BE2C (cell line): ENCODE measurements at regions not wholly inside any gene's neighbourhood (a gene's known extent, or its start where the extent isn't known, plus 50 kb on each side); places are given as distances from the start of the nearest gene placed in this dataset.

ENCODE experiments used
- DNase-seq: peaks from one replicate; pipeline ENCODE4 v3.0.0-alpha.2; 2020
- H3K27me3 ChIP-seq: fragments of 250-450 bp; sonication (Bioruptor Pico); 2 replicates; pipeline ENCODE4 v1.5.1; 2020; ENCODE audit warnings: mild to moderate bottlenecking
- H3K36me3 ChIP-seq: fragments of 250-450 bp; sonication (Bioruptor Pico); 2 replicates; pipeline ENCODE4 v1.5.1; 2020; ENCODE audit warnings: mild to moderate bottlenecking
- H3K4me1 ChIP-seq: fragments of 250-450 bp; sonication (Bioruptor Pico); 2 replicates; pipeline ENCODE4 v1.5.1; 2020
- H3K4me3 ChIP-seq: 2 replicates; pipeline ENCODE4 v1.5.1; 2011; ENCODE audit warnings: low read depth, low read length
- H3K9me3 ChIP-seq: fragments of 250-450 bp; sonication (Bioruptor Pico); 2 replicates; pipeline ENCODE4 v1.5.1; 2020
- TF ChIP-seq, protein P1 (sequence below): IDR thresholded peaks from 2 replicates; pipeline ENCODE4 v1.5.1; 2012; ENCODE audit warnings: mild to moderate bottlenecking, low read depth, low read length

DNA sequence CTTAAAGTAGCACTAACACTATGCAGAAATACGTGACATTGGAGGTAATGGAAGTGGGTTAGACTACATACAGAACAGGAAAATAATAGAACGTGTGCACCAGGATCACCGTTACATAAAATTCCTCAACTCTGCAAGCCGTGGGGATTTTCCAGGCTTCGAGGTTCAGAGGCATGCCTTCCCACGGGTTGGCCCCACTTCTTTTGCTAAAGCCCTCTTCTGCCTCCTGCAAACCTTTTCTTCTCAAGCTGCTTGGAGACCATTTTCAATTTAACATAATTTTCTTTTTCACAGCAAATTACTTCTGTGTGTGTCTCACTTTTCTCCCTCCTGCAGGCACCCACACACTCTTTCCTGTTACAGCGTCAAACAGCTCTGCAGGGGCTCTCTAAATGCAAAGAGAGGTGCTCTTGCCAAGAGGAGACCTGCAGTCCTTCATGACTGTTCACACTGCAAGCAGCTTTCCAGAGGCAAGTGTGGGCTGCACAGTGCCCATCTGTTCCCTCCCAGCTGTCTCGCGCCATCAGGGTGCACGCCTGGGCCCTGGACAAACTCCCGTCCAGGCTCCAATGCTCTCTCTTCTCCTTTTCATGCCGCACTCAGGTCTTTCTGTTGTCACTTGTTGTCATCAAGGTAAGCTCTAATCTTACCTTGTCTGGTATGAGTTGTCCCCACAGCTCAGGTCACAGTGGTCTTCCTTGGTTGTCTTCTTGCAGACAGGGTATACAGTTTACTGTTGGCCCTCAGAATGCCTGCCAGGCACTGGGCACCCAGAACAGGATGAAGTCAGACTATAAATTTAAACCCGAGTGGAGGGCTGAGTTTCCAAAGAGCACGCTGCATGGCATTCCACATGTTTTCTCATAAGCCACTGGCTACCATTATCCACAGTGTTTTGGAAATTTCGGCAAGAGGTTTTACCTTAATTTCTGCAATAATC, 164.8 kb upstream of the GGTLC1 start:
- DNase-seq, result no peak
- no peaks in the 10 kb centered on the region for H3K4me1 ChIP-seq

DNA sequence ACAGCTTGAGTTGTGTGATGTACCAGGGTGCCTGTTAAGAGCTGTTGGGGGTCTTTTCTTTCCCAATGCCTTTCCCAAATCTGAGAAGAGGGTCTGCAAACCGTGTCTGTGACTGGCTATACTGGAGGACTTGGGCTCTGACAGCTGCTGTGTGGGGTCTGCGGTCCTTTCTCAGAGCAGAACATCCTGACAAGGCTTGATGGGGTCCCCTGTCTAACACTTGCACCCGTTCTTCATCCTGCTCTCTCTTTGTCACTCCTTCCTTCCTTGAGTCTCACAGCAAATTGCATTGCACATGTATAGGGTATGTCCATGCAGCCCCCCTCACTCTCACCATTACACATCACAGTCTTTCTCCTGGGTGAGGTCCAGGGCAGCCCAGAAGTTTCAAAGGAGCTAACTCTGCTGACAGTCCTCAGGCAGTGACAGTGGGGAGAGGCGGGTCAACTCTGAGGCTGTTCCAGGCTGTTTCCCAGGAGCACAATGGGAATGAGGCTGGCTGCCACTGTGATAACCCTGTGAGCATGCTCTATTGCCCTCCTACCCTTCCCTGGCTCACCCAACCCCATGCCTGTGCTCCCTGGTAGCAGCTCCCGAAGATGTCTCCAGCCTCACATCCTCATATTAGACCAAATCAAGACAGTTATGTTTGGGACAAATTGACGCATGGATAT, 163.2 kb upstream of the GGTLC1 start:
- Histone ChIP-seq H3K27me3 (no peaks in the 10 kb centered on the region), H3K4me3 (no peak overlapping the region), H3K4me1 (no peaks in the 10 kb centered on the region), H3K36me3 (no peaks in the 10 kb centered on the region), H3K9me3 (no peaks in the 10 kb centered on the region)
- TF ChIP-seq, protein P1, sequence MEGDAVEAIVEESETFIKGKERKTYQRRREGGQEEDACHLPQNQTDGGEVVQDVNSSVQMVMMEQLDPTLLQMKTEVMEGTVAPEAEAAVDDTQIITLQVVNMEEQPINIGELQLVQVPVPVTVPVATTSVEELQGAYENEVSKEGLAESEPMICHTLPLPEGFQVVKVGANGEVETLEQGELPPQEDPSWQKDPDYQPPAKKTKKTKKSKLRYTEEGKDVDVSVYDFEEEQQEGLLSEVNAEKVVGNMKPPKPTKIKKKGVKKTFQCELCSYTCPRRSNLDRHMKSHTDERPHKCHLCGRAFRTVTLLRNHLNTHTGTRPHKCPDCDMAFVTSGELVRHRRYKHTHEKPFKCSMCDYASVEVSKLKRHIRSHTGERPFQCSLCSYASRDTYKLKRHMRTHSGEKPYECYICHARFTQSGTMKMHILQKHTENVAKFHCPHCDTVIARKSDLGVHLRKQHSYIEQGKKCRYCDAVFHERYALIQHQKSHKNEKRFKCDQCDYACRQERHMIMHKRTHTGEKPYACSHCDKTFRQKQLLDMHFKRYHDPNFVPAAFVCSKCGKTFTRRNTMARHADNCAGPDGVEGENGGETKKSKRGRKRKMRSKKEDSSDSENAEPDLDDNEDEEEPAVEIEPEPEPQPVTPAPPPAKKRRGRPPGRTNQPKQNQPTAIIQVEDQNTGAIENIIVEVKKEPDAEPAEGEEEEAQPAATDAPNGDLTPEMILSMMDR, result no peak
- DNase-seq, result no peak

More for the DNA sequence above, 164.8 kb upstream of the GGTLC1 start:
- Histone ChIP-seq H3K9me3 (no peaks in the 10 kb centered on the region), H3K27me3 (no peaks in the 10 kb centered on the region), H3K36me3 (no peaks in the 10 kb centered on the region), H3K4me3 (no peak overlapping the region)
- TF ChIP-seq, protein P1, result no peak

DNA sequence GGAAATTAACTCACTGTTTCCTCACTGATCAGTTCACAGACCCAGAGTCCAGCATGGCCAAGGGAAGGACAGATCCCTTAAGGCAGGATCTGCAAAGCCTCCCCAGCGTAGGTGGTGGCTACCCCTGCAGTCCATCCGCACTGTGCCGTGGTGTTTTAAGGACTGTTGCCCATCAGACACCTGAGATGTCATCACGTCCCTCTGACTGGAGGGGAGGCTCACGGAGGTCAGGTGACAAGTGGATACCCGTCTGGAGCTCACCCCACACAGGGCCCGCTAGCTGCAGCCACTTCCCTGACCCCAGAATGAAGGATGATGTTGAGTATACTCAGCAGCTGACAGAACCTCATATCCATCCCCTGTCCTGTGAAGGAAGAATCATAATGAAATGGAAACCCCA, 161.8 kb upstream of the GGTLC1 start:
- H3K36me3 ChIP-seq, result no peaks in the 10 kb centered on the region

DNA sequence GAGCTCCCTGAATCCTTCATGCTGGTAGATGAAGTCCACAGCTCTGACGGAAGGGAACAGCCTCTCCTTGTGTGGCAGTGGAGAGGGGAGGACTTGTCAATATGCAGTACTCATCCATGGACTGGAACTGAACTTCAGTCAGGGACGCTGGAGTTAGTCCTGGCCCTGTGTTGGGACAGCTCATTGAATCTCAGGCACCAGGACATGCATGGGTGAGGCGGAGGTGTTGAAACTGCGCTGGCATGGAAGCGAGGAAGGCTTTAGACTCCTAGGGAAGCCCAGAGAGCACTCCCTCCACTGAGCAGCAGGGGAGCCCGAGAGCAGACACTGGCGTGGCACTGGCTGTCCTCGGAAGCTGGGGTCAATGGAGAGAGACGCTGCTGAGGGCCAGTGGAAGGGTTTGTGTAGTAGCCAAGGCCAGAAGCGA, 161.3 kb upstream of the GGTLC1 start:
- no peaks in the 10 kb centered on the region for H3K36me3 ChIP-seq
- DNase-seq, result peak; percentile 53
- H3K4me1 ChIP-seq, result no peaks in the 10 kb centered on the region
- H3K4me3 ChIP-seq, result no peak overlapping the region
- TF ChIP-seq, protein P1, result peak; percentile 67
- no peaks in the 10 kb centered on the region for H3K9me3 ChIP-seq
- H3K27me3 ChIP-seq, result no peaks in the 10 kb centered on the region

More for the DNA sequence above, 161.8 kb upstream of the GGTLC1 start:
- Histone ChIP-seq H3K4me1 (no peaks in the 10 kb centered on the region), H3K9me3 (no peaks in the 10 kb centered on the region), H3K4me3 (no peak overlapping the region), H3K27me3 (no peaks in the 10 kb centered on the region)
- TF ChIP-seq, protein P1, result no peak
- no peak for DNase-seq

DNA sequence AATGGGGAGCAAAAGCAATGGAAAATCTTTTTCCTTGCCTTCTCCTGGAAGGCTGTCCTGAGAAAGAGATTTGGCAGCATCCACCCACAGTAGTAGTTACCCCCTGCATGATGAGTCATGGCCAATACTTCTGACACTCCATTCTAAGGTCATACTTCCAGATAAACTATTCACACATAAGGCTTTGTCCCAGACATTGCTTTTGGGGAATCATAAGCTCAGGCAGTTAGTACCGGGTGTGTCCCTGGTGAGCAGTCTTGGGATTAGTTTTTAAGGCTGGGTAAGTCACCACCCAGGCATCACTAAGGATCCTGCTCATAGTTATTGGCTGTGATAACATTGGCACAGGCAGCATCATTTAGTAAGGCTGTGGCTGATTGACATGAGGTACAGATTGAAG, 160.6 kb upstream of the GGTLC1 start:
- no peaks in the 10 kb centered on the region for H3K36me3 ChIP-seq
- DNase-seq, result no peak
- no peaks in the 10 kb centered on the region for H3K27me3 ChIP-seq
- no peaks in the 10 kb centered on the region for H3K4me1 ChIP-seq
- H3K9me3 ChIP-seq, result no peaks in the 10 kb centered on the region
- no peak overlapping the region for H3K4me3 ChIP-seq
- TF ChIP-seq, protein P1, result no peak
